Iris pigment epithelial cell (primary cell): ENCODE measurements at regions not wholly inside any gene's neighbourhood (a gene's known extent, or its start where the extent isn't known, plus 50 kb on each side); places are given as distances from the start of the nearest gene placed in this dataset.

ENCODE experiments used
- DNase-seq: peaks from one replicate; pipeline ENCODE4 v3.0.0-alpha.2; 2011; ENCODE audit warnings: low read depth

- no peak for DNase-seq
Observed at GRCh38 chrX:138287205-138287877, 424.2 kb downstream of the FGF13 start.

- no peak for DNase-seq
Observed at GRCh38 chrX:138294951-138295350, 416.6 kb downstream of the FGF13 start.

- no peak for DNase-seq
Observed at GRCh38 chrX:138298268-138298667, 413.2 kb downstream of the FGF13 start.

GRCh38 chrX:138345801-138346200 is 365.7 kb downstream of the FGF13 start:
- DNase-seq = no peak

GRCh38 chrX:138349351-138349750 is 362.2 kb downstream of the FGF13 start:
- DNase-seq = no peak

- DNase-seq = no peak
Observed at GRCh38 chrX:138378876-138379275, 332.6 kb downstream of the FGF13 start.

GRCh38 chrX:138408101-138408500 is 303.4 kb downstream of the FGF13 start:
- DNase-seq = no peak

GRCh38 chrX:138411048-138411447 is 300.5 kb downstream of the FGF13 start:
- no peak for DNase-seq
